Stimulated activated effector memory CD8-positive, alpha-beta T cell treated with anti-CD3 and anti-CD28 coated beads, Interleukin-12 subunit alpha, Interleukin-12 subunit beta, amount 100 ng/mL, for 72 hours (primary cell): ENCODE measurements at regions not wholly inside any gene's neighbourhood (a gene's known extent, or its start where the extent isn't known, plus 50 kb on each side); places are given as distances from the start of the nearest gene placed in this dataset.

Experiments
- ATAC-seq: fragments of 150-1000 bp; cut with Tn5 transposase; 2 replicates; pipeline ENCODE4 v1.10.0; 2021
- DNase-seq, 2 donors: peaks; one replicate each; pipeline ENCODE4 v3.0.0; 2021 to 2022; ENCODE audit warnings: low spot score in 2 of 2
- H3K27ac Mint-ChIP-seq: one replicate; pipeline ENCODE4 v1.8.0; 2022; ENCODE audit warnings: mild to moderate bottlenecking, mixed read lengths
- H3K36me3 Mint-ChIP-seq: one replicate; pipeline ENCODE4 v1.8.0; 2022; ENCODE audit warnings: mild to moderate bottlenecking, mixed read lengths
- H3K4me1 Mint-ChIP-seq: one replicate; pipeline ENCODE4 v1.8.0; 2022; ENCODE audit warnings: mixed read lengths
- H3K4me3 Mint-ChIP-seq: one replicate; pipeline ENCODE4 v1.8.0; 2022; ENCODE audit warnings: mild to moderate bottlenecking, mixed read lengths
- H3K9me3 Mint-ChIP-seq: one replicate; pipeline ENCODE4 v1.8.0; 2022; ENCODE audit warnings: mixed read lengths

DNA sequence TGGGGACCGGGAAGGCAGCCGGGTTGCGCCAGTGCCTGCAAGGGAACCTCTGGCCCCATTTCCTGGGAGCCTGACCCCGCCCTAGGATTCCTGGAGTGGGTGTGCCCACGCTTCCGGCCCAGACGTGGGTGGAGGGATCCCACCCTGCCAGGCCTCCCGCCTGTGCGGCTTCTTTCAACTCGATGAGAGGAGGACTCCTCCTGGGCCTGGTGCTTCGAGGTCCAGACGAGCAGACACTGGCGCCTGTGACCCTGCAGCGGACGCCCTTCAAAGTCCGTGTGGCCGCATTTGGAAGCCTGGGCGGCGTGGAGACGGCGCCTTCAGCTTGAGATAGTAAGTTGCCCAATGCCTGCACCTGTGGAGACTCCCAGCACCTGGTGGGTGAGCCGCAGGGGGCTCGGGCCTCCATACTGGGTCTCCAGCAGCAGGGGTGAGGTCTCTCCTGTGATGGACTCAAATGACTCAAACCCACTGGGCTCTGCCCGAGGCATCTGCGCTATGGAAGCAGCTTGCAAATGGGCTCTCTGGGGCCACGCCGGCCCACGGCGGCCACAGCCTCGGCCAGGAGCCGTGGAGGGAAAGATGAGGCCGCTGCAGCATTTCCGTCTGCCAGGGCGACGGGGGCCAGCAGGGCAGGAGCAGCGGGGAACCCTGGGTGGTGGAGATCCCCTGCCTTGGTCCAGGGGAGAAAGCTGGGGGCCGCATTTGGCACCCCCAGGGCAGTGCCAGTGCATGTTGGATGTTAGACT is 64.3 kb upstream of the PPARA start:
- Mint-ChIP-seq H3K4me1 (peaks cover 6% of the 10 kb centered on the region), H3K4me3 (no peak overlapping the region), H3K36me3 (no peaks in the 10 kb centered on the region), H3K9me3 (no peaks in the 10 kb centered on the region), H3K27ac (no peak overlapping the region)
- ATAC-seq = no peak
- no peak for DNase-seq

DNA sequence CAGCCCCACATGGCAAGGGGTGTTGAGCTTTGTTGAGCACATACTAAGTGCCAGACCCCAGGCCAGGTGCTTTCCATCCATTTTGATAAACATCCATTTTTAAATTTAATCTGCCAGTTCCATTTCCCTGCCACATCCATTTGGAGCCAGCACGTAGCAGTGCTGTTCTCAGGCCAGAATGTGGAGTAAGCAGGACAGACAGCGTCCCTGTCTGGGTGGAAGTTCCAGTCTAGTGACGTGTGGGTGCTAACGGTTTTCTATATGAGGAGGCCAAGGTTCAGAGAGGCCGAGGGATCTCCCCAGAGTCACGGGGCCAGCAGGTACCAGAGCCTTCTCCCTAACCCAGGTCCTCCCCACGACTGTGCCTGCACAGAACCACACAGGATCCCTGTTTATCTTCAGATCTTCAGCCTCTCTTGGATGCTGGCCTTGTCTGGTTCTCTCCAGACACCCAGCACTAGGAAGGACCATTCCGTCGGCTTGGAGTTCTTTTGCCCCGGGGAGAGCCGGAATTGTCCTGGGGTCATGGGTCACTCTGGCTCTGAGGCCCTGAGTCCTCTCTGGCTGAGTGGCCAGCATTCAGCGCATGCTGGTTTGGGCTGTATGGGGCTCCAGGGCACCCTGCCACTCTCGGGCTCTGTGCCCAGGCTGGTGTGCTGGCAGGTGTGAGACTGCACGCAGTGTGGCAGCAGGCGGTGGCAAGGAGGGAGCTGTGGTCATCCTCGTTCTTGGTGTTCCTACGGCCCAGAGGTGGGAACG is 63.6 kb upstream of the PPARA start:
- H3K36me3 Mint-ChIP-seq = no peaks in the 10 kb centered on the region
- H3K4me1 Mint-ChIP-seq = peaks cover 6% of the 10 kb centered on the region
- H3K4me3 Mint-ChIP-seq = no peak overlapping the region
- no peaks in the 10 kb centered on the region for H3K9me3 Mint-ChIP-seq
- DNase-seq (no peak), ATAC-seq (no peak)
- no peak overlapping the region for H3K27ac Mint-ChIP-seq

GRCh38 chr22:46087336-46087690 is 63.0 kb upstream of the PPARA start:
- Mint-ChIP-seq H3K9me3 (no peaks in the 10 kb centered on the region), H3K36me3 (no peaks in the 10 kb centered on the region), H3K4me1 (peaks cover 6% of the 10 kb centered on the region), H3K4me3 (no peak overlapping the region), H3K27ac (no peak overlapping the region)
- DNase-seq = no peak
- ATAC-seq = no peak

DNA sequence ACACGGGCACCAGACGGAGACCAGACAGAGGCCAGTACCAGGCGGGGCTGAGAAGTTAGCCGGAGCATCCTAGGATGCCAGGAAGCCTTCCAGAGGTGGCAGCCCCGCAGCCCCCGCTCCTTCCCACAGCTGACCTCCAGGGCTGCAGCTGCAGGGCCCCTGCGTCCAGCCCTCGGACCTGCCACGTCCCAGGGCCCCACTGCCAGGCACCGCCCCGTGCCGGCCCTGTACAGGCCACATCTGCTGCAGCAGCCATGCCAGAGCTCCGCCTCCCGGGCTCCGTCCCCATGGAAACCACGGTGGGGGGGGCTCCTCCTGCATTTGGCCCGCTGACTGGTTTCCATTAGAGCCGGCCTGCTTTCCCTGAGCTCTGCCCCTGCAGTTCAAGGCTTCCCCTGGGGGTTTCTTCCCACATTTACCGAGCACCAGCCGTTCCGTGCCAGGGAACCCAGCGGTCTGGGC is 62.5 kb upstream of the PPARA start:
- DNase-seq (no peak), ATAC-seq (no peak)
- Mint-ChIP-seq H3K9me3 (no peaks in the 10 kb centered on the region), H3K4me3 (no peak overlapping the region), H3K36me3 (no peaks in the 10 kb centered on the region), H3K4me1 (peaks cover 6% of the 10 kb centered on the region), H3K27ac (no peak overlapping the region)

GRCh38 chr22:46088541-46089311 is 61.6 kb upstream of the PPARA start:
- no peak for ATAC-seq
- no peak for DNase-seq
- Mint-ChIP-seq H3K27ac (no peak overlapping the region), H3K4me3 (no peak overlapping the region), H3K4me1 (peaks cover 6% of the 10 kb centered on the region), H3K9me3 (no peaks in the 10 kb centered on the region), H3K36me3 (no peaks in the 10 kb centered on the region)

DNA sequence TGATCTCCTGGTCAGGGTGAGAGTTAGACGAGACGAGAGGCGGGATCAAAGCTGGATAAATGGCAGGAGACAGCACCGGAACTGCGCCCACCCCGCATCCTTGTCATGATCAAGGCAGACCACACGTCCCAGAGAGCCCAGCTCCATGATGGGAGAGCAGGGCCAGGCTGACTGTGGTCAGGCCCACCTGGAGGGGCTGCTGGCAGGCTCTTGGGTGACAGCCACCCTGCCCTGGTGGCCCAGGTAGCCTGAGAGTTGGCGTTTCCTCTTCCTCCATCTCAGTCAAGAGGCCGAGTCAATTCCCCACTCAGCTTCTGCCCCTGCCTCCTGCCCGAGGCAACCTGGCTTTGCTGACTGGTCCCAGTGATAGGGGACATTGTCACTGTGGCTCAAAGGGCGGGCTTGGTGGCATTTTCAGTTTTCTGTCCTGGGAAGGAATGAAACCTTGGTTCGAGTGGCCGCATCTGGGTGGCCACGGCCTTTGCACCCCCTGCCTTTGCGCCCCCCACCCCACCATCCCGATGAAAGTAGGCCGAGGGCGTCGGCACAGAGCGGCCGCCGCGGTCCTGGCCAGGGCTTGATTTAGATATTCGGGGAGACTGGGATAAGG is 60.8 kb upstream of the PPARA start:
- Mint-ChIP-seq H3K27ac (no peak overlapping the region), H3K36me3 (no peaks in the 10 kb centered on the region), H3K4me1 (peaks cover 3% of the 10 kb centered on the region), H3K4me3 (no peak overlapping the region), H3K9me3 (no peaks in the 10 kb centered on the region)
- no peak for DNase-seq
- ATAC-seq = no peak

- ATAC-seq = no peak
- Mint-ChIP-seq H3K27ac (no peak overlapping the region), H3K4me3 (no peak overlapping the region), H3K36me3 (no peaks in the 10 kb centered on the region), H3K4me1 (no peaks in the 10 kb centered on the region), H3K9me3 (no peaks in the 10 kb centered on the region)
- no peak for DNase-seq
These were observed 60.2 kb upstream of the PPARA start for GRCh38 chr22:46090036-46090591.

DNA sequence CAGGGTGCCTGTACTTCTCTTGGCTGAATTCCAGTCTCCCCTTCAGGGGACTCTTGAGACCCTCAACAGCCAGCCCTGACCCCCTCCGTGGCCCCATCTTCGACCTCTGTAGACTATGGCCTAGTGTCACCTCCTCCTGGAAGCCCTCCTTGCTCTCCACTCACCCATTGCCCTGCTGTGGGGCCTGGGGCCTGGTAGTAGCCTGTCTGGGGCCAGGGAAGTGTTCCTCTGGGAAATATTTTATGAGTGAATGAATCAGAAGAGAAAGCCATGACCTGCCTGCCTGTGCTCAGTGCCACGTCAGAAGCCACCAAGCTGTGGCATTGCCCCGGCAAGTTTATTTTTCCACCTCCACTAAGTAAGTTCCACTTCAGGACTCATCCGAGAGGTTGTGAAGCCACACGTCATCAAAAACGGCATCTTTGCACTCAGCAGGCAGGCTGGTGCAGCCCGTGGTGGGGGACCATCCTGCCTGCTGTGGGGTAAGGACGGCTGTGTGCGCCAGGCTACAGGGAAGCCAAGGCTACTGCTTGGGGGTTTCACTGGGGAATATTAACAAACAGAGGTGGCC is 59.6 kb upstream of the PPARA start:
- Mint-ChIP-seq H3K4me1 (no peaks in the 10 kb centered on the region), H3K36me3 (no peaks in the 10 kb centered on the region), H3K27ac (no peak overlapping the region), H3K4me3 (no peak overlapping the region), H3K9me3 (no peaks in the 10 kb centered on the region)
- DNase-seq = no peak
- no peak for ATAC-seq

DNA sequence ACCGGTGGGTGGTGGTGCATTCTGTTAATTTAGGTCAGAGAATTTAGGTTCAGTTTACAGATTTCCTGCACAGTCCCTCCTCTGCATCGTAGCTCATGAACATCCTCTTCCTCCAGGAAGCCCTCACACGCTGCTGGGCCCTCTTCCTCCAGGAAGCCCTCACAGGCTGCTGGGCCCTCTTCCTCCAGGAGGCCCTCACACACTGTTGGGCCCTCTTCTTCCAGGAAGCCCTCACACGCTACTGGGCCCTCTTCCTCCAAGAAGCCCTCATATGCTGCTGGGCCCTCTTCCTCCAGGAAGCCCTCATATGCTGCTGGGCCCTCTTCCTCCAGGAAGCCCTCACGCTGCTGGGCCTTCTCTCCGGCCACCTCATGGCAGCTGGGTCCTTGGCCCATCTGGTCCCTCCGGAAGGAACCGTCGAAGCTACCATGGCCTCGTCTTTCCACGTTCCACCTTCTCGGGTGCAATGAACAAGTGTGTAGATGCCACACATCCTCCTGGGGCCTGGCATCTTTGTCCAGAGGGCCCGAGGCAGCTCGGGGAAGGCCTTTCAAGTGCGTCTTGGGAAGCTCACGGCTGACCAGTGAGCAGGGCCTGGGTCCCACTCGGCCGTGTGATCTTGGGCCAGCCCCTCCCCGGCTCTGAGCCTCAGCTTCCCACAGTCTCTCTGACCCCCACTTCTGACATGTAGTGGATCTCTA is 58.9 kb upstream of the PPARA start:
- ATAC-seq (no peak), DNase-seq (no peak)
- Mint-ChIP-seq H3K4me3 (no peak overlapping the region), H3K4me1 (no peaks in the 10 kb centered on the region), H3K27ac (no peak overlapping the region), H3K9me3 (no peaks in the 10 kb centered on the region), H3K36me3 (no peaks in the 10 kb centered on the region)

DNA sequence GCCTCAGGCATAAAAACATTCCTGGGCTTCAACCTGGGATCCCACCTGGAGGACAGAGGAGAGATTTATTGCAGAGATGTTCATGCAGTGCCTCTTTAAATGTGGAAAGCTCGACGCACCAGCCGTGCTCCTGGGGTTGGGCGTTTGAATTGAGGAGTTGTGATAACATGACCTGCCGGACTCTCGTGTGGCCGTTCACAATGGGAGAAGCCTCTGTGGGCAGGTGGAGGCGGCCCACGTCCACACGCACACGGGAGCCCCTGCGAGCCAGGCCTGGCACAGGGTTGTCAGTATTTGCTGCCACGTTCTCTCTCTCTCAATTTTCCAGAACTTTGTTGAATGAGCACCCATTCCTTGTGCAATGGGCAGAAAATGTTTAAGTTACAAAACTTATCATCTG is 58.3 kb upstream of the PPARA start:
- no peak overlapping the region for H3K4me3 Mint-ChIP-seq
- DNase-seq (no peak), ATAC-seq (no peak)
- H3K27ac Mint-ChIP-seq = no peak overlapping the region
- H3K36me3 Mint-ChIP-seq = no peaks in the 10 kb centered on the region
- H3K4me1 Mint-ChIP-seq = no peaks in the 10 kb centered on the region
- no peaks in the 10 kb centered on the region for H3K9me3 Mint-ChIP-seq

DNA sequence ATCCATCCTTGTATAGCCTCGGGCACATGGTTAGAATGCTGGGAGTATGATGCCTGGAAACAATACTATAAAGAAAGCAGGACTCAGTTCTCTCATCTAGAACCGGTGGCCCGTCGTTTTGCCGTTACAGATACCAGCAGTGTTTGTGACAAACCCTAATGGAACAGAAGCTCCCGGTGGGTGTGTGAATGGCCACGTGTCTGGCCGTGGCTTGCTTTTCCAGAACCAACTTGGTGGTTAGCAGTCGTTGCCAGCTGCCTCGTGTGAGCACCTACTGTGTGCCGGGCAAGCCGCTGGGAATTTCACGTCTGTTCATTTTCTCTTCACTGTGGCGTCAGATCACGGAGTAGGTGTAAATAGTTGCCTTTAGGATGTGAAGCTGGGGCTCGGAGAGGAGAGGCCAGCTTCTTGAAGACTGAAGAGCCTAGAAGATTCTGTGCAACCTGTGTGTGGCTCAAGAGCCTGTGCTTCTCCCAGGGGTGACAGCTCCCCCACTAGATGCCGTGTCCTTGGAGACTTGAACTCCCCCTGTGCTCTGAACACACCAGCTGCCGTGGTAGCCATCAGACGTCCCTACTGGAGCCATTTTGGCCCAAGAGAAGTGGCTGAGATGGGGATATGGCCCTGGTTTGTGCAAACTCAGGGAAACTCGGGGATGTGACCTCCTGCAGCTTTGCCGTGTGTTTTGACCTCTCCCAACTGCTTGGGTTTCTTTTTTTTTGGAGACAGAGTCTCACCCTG is 57.5 kb upstream of the PPARA start:
- Mint-ChIP-seq H3K27ac (no peak overlapping the region), H3K36me3 (no peaks in the 10 kb centered on the region), H3K4me3 (no peak overlapping the region), H3K4me1 (no peaks in the 10 kb centered on the region), H3K9me3 (no peaks in the 10 kb centered on the region)
- ATAC-seq (no peak), DNase-seq (no peak)

- no peak for ATAC-seq
- no peaks in the 10 kb centered on the region for H3K36me3 Mint-ChIP-seq
These were observed 56.5 kb upstream of the PPARA start for GRCh38 chr22:46093796-46094195.

DNA sequence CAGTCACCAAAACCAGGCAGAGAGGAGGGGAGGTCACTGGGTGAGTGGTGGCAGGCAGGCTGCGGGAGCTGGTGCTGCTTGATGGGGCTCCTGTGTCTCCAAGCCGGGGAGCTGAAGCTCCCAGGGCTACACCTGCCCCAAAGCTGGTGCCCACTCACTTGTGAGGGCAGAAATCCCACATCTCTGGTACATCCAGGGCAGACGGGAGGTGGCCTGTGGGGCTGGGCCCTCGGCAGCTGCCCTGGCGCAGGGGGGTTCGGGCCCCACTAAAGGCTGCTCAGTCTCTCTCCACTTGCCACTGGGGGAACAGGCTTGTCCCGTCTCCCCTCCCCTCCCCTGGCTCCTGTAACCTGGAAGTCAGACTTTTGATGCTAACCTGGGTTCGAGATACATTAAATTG is 55.6 kb upstream of the PPARA start:
- no peak for ATAC-seq
- H3K4me1 Mint-ChIP-seq = no peaks in the 10 kb centered on the region
- H3K4me3 Mint-ChIP-seq = no peak overlapping the region
- no peaks in the 10 kb centered on the region for H3K9me3 Mint-ChIP-seq
- DNase-seq = no peak
- no peaks in the 10 kb centered on the region for H3K36me3 Mint-ChIP-seq
- no peak overlapping the region for H3K27ac Mint-ChIP-seq

More at GRCh38 chr22:46093796-46094195, 56.5 kb upstream of the PPARA start:
- no peak overlapping the region for H3K27ac Mint-ChIP-seq
- DNase-seq = no peak
- no peaks in the 10 kb centered on the region for H3K9me3 Mint-ChIP-seq
- no peaks in the 10 kb centered on the region for H3K4me1 Mint-ChIP-seq
- no peak overlapping the region for H3K4me3 Mint-ChIP-seq

GRCh38 chr22:46096051-46096450 is 54.3 kb upstream of the PPARA start:
- H3K4me3 Mint-ChIP-seq = no peak overlapping the region
- H3K27ac Mint-ChIP-seq = no peak overlapping the region
- DNase-seq = no peak
- no peaks in the 10 kb centered on the region for H3K9me3 Mint-ChIP-seq
- no peak for ATAC-seq
- no peaks in the 10 kb centered on the region for H3K36me3 Mint-ChIP-seq
- no peaks in the 10 kb centered on the region for H3K4me1 Mint-ChIP-seq
